ENCODE measurements at regions not wholly inside any gene's neighbourhood (a gene's known extent, or its start where the extent isn't known, plus 50 kb on each side); places are given as distances from the start of the nearest gene placed in this dataset.

- no peak for TF ChIP-seq ATF2 (IDR thresholded peaks at IDR 0.05; ENCODE audit: low read length)
- TF ChIP-seq TAF7 (optimal IDR thresholded peaks at IDR 0.05; ENCODE audit: borderline replicate concordance, low read depth, low read length), result no peak
These were observed 130.8 kb upstream of the SFRP2 start (continued) for GRCh38 chr4:153919667-153920066.

Measured in H1 (cell line).